Suprapubic skin (tissue), 4 donors: ENCODE measurements at regions not wholly inside any gene's neighbourhood (a gene's known extent, or its start where the extent isn't known, plus 50 kb on each side); places are given as distances from the start of the nearest gene placed in this dataset.
A peak's percentile ranks its signal among the peaks of the same experiment; 100 is the strongest.

Experiments used
- DNase-seq, 2 donors: peaks; one replicate each; pipeline ENCODE4 v3.0.0-alpha.2; 2019; ENCODE audit warnings: low spot score in 2 of 2
- H3K27ac ChIP-seq: fragments of 200-600 bp; sonication (generic); one replicate; pipeline ENCODE4 v1.5.1; 2019
- H3K27me3 ChIP-seq: fragments of 200-600 bp; sonication (generic); one replicate; pipeline ENCODE4 v1.5.1; 2019
- H3K36me3 ChIP-seq: fragments of 200-600 bp; sonication (generic); one replicate; pipeline ENCODE4 v1.5.1; 2019
- H3K4me1 ChIP-seq: fragments of 200-600 bp; sonication (generic); one replicate; pipeline ENCODE4 v1.5.1; 2019
- H3K4me3 ChIP-seq: fragments of 200-600 bp; sonication (generic); one replicate; pipeline ENCODE4 v1.5.1; 2019; ENCODE audit warnings: mild to moderate bottlenecking
- H3K9me3 ChIP-seq: fragments of 200-600 bp; sonication (generic); one replicate; pipeline ENCODE4 v1.5.1; 2019
- EP300 ChIP-seq: sonication (generic); formaldehyde crosslinking; IDR thresholded peaks from one replicate; pipeline ENCODE4 v1.6.1; 2017; ENCODE audit warnings: antibody characterized with exemption
- POLR2A ChIP-seq, 2 donors: fragments of 450-650 bp; IDR thresholded peaks; one replicate each; pipeline ENCODE4 v1.6.1; 2017; ENCODE audit warnings: antibody characterized with exemption in 2 of 2, mild to moderate bottlenecking in 2 of 2, moderate library complexity in 2 of 2
- POLR2AphosphoS5 ChIP-seq, 3 donors: sonication (generic); formaldehyde crosslinking; IDR thresholded peaks; one replicate each; pipeline ENCODE4 v1.6.1; 2017; ENCODE audit warnings: antibody characterized with exemption in 3 of 3
- WGBS: methylation state at CpG from one replicate; pipeline ENCODE4 v1.1.5; 2018; 5-methylcytosine and 5-hydroxymethylcytosine counted together
- TF ChIP-seq, protein P1 (sequence below), 2 donors: fragments of 200-600 bp in 1 of 2; fragments of 450-650 bp in 1 of 2; sonication (generic) in 1 of 2; IDR thresholded peaks; one replicate each; pipeline ENCODE4 v1.5.1; 2016 to 2019; ENCODE audit warnings: antibody characterized with exemption in 2 of 2, mild to moderate bottlenecking in 1 of 2, moderate library complexity in 1 of 2

DNA sequence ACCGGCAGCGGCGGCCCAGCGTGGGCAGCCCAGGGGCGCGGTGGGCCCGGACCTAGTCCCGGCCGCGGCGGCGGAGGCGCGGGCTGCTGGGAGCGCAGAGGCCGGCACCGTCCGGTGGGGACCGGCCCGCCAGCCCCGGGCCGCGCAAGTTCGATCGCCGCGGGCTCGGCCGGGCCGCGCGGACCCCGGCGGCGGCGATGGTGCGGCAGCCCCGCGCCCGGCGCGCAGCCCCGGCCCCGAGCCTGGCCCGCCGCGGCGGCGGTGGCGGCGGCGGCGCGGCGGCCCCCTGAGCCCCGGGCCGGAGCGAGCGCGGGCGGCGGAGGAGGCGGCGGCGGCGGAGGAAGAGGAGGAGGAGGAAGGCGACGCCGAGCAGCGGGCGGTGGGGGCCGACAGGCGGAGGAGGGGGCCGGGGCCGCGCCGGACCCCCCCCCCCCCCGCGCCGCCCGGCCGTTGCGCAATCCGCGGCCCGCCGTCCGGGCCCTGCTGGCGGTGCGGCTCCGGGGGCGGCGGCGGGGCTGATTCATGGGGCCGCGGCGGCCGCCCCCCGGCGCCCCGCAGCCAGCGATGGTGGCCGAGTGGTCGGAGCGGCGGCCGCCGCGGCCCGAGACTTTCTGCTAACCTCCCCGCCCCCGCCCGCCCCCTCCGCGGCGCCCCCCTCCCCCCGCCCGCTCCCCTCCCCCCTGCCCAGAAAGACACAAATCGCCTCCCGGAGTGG, 1251.9 kb downstream of the BRD1 start:
- 3% methylated on average over 26 of the region's 120 CpGs for WGBS
- H3K27ac ChIP-seq = no peak overlapping the region
- no peak for DNase-seq
- H3K4me1 ChIP-seq = peaks cover 15% of the 10 kb centered on the region
- no peaks in the 10 kb centered on the region for H3K36me3 ChIP-seq
- TF ChIP-seq, protein P1, sequence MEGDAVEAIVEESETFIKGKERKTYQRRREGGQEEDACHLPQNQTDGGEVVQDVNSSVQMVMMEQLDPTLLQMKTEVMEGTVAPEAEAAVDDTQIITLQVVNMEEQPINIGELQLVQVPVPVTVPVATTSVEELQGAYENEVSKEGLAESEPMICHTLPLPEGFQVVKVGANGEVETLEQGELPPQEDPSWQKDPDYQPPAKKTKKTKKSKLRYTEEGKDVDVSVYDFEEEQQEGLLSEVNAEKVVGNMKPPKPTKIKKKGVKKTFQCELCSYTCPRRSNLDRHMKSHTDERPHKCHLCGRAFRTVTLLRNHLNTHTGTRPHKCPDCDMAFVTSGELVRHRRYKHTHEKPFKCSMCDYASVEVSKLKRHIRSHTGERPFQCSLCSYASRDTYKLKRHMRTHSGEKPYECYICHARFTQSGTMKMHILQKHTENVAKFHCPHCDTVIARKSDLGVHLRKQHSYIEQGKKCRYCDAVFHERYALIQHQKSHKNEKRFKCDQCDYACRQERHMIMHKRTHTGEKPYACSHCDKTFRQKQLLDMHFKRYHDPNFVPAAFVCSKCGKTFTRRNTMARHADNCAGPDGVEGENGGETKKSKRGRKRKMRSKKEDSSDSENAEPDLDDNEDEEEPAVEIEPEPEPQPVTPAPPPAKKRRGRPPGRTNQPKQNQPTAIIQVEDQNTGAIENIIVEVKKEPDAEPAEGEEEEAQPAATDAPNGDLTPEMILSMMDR (IDR thresholded peaks at IDR 0.05) = no peak
- TF ChIP-seq EP300 (no peak), POLR2A (IDR thresholded peaks at IDR 0.05) (no peak), POLR2AphosphoS5 (IDR thresholded peaks at IDR 0.05) (no peak)
- H3K9me3 ChIP-seq = no peaks in the 10 kb centered on the region
- H3K27me3 ChIP-seq = peaks cover 59% of the 10 kb centered on the region
- H3K4me3 ChIP-seq = peak overlapping the region; percentile 53

- Histone ChIP-seq H3K27me3 (peaks cover 59% of the 10 kb centered on the region), H3K36me3 (no peaks in the 10 kb centered on the region), H3K4me3 (peak overlapping the region; percentile 18), H3K4me1 (peaks cover 15% of the 10 kb centered on the region), H3K27ac (no peak overlapping the region), H3K9me3 (no peaks in the 10 kb centered on the region)
- TF ChIP-seq, protein P1 (IDR thresholded peaks at IDR 0.05) = peak in 1 of 2 donors; percentile 50
- no peak for TF ChIP-seq POLR2AphosphoS5 (IDR thresholded peaks at IDR 0.05)
- 45% methylated on average over 13 of the region's 92 CpGs for whole genome bisulfite sequencing
- no peak for DNase-seq
These were observed 1252.7 kb downstream of the BRD1 start for GRCh38 chr22:48574776-48575617.

GRCh38 chr22:48573766-48574165, 1253.9 kb downstream of the BRD1 start:
- Histone ChIP-seq H3K4me1 (peaks cover 15% of the 10 kb centered on the region), H3K9me3 (no peaks in the 10 kb centered on the region), H3K27me3 (peaks cover 54% of the 10 kb centered on the region), H3K27ac (no peak overlapping the region), H3K4me3 (no peak overlapping the region), H3K36me3 (no peaks in the 10 kb centered on the region)
- TF ChIP-seq, protein P1 (IDR thresholded peaks at IDR 0.05) = no peak
- no peak for TF ChIP-seq POLR2AphosphoS5 (IDR thresholded peaks at IDR 0.05)
- TF ChIP-seq POLR2A (IDR thresholded peaks at IDR 0.05) = no peak
- TF ChIP-seq EP300 = no peak
- no peak for DNase-seq
- WGBS = 80% methylated on average over 4 of the region's 4 CpGs

GRCh38 chr22:48572951-48573350, 1254.7 kb downstream of the BRD1 start:
- TF ChIP-seq, protein P1 (IDR thresholded peaks at IDR 0.05) = no peak
- TF ChIP-seq POLR2A (IDR thresholded peaks at IDR 0.05) = no peak
- TF ChIP-seq POLR2AphosphoS5 (IDR thresholded peaks at IDR 0.05) = no peak
- no peak for TF ChIP-seq EP300
- DNase-seq = no peak
- H3K27ac ChIP-seq = no peak overlapping the region
- H3K9me3 ChIP-seq = no peaks in the 10 kb centered on the region
- no peak overlapping the region for H3K4me3 ChIP-seq
- H3K36me3 ChIP-seq = no peaks in the 10 kb centered on the region
- WGBS = 87% methylated on average over 4 of the region's 4 CpGs
- H3K27me3 ChIP-seq = peaks cover 49% of the 10 kb centered on the region
- H3K4me1 ChIP-seq = peaks cover 15% of the 10 kb centered on the region

DNA sequence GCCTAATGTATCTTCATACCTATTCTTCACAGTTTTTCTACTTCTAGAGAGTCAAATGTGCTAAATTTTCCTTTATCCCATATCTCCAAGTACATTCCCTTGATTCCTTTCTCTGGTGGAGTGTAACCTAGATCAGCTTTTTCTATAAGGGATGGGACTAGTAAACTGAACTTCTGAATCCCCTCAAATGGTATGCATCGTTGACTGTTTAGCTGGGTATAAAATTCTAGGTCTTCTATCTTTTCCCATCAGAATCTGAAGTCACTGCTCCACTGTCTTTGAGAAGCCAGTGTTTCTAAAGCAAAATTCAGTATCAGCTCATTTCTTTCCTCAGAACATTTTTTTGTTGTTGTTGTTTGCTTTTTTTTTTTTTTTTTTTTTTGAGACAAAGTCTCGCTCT, 1256.8 kb downstream of the BRD1 start:
- TF ChIP-seq POLR2AphosphoS5 (IDR thresholded peaks at IDR 0.05) = no peak
- TF ChIP-seq POLR2A (IDR thresholded peaks at IDR 0.05) = no peak
- TF ChIP-seq EP300 = no peak
- TF ChIP-seq, protein P1 (IDR thresholded peaks at IDR 0.05) = no peak
- 100% methylated on average over 2 of the region's 2 CpGs for WGBS
- DNase-seq = no peak
- H3K9me3 ChIP-seq = no peaks in the 10 kb centered on the region
- no peak overlapping the region for H3K4me3 ChIP-seq
- H3K27me3 ChIP-seq = peaks cover 31% of the 10 kb centered on the region
- peaks cover 3% of the 10 kb centered on the region for H3K4me1 ChIP-seq
- no peaks in the 10 kb centered on the region for H3K36me3 ChIP-seq
- no peak overlapping the region for H3K27ac ChIP-seq
